ENCODE measurements at regions not wholly inside any gene's neighbourhood (a gene's known extent, or its start where the extent isn't known, plus 50 kb on each side); places are given as distances from the start of the nearest gene placed in this dataset.

- Histone ChIP-seq H3K4ac (ENCODE audit: low read depth, low read length) (no peak overlapping the region), H4K91ac (ENCODE audit: low read depth, low read length) (no peak overlapping the region), H2AK5ac (ENCODE audit: low read length) (no peak overlapping the region), H3K18ac (ENCODE audit: low read length) (no peak overlapping the region), H3K36me3 (ENCODE audit: control insufficient read depth in 1 of 2, insufficient read depth in 2 of 2, low read length in 2 of 2) (no peaks in the 10 kb centered on the region), H3K4me1 (ENCODE audit: control insufficient read depth in 1 of 2, insufficient read depth in 2 of 2, low read length in 2 of 2) (no peaks in the 10 kb centered on the region), H3K14ac (ENCODE audit: low read length) (no peak overlapping the region), H2BK120ac (ENCODE audit: insufficient read depth, low read length, poor library complexity) (no peak overlapping the region), H2BK12ac (ENCODE audit: low read length) (no peak overlapping the region), H3K79me2 (ENCODE audit: control insufficient read depth, insufficient read depth, low read length, poor library complexity) (no peaks in the 10 kb centered on the region), H3K9me3 (ENCODE audit: insufficient read depth, low read depth, low read length) (no peaks in the 10 kb centered on the region), H4K12ac (ENCODE audit: low read depth, low read length) (no peak overlapping the region), H2BK5ac (ENCODE audit: low read depth, low read length, poor library complexity) (no peak overlapping the region), H2AFZ (ENCODE audit: insufficient read depth, low read length, poor library complexity) (no peak overlapping the region), H3K79me1 (ENCODE audit: low read length) (peaks cover 7% of the 10 kb centered on the region), H3K27me3 (ENCODE audit: insufficient read depth, low read length) (no peaks in the 10 kb centered on the region), H4K8ac (ENCODE audit: low read depth, low read length) (no peak overlapping the region), H3K4me2 (ENCODE audit: low read length) (no peak overlapping the region), H3K9ac (ENCODE audit: low read length) (no peak overlapping the region), H3K4me3 (ENCODE audit: low read depth, low read length) (no peak overlapping the region), H3K23ac (ENCODE audit: low read length) (no peak overlapping the region), H3K27ac (ENCODE audit: low read depth, low read length) (no peak overlapping the region)
- no peak for DNase-seq
- WGBS (ENCODE audit: extremely low coverage, insufficient coverage, insufficient read length), result no CpG with 5 or more reads among the region's 17 CpGs
Observed at GRCh38 chr3:107116251-107116650, 261.0 kb upstream of the CCDC54 start.

- no peaks in the 10 kb centered on the region for H3K79me2 ChIP-seq (ENCODE audit: control insufficient read depth, insufficient read depth, low read length, poor library complexity)
Observed at GRCh38 chr3:107117156-107117555, 260.1 kb upstream of the CCDC54 start.

GRCh38 chr3:107117922-107118536 is 259.2 kb upstream of the CCDC54 start:
- no peak overlapping the region for H2BK120ac ChIP-seq (ENCODE audit: insufficient read depth, low read length, poor library complexity)
- no peak overlapping the region for H3K4me2 ChIP-seq (ENCODE audit: low read length)
- H3K27ac ChIP-seq (ENCODE audit: low read depth, low read length), result no peak overlapping the region
- no peak overlapping the region for H4K91ac ChIP-seq (ENCODE audit: low read depth, low read length)
- no peak overlapping the region for H3K18ac ChIP-seq (ENCODE audit: low read length)
- H2AK5ac ChIP-seq (ENCODE audit: low read length), result no peak overlapping the region
- H3K4ac ChIP-seq (ENCODE audit: low read depth, low read length), result no peak overlapping the region
- H2BK12ac ChIP-seq (ENCODE audit: low read length), result no peak overlapping the region
- peaks cover 7% of the 10 kb centered on the region for H3K79me1 ChIP-seq (ENCODE audit: low read length)
- no peaks in the 10 kb centered on the region for H3K4me1 ChIP-seq (ENCODE audit: control insufficient read depth in 1 of 2, insufficient read depth in 2 of 2, low read length in 2 of 2)
- peak overlapping the region; percentile 37 for H2AFZ ChIP-seq (ENCODE audit: insufficient read depth, low read length, poor library complexity)
- WGBS (ENCODE audit: extremely low coverage, insufficient coverage, insufficient read length), result no CpG with 5 or more reads among the region's 10 CpGs
- no peak overlapping the region for H3K4me3 ChIP-seq (ENCODE audit: low read depth, low read length)
- H4K12ac ChIP-seq (ENCODE audit: low read depth, low read length), result no peak overlapping the region
- H3K79me2 ChIP-seq (ENCODE audit: control insufficient read depth, insufficient read depth, low read length, poor library complexity), result no peaks in the 10 kb centered on the region
- H3K23ac ChIP-seq (ENCODE audit: low read length), result no peak overlapping the region
- no peaks in the 10 kb centered on the region for H3K36me3 ChIP-seq (ENCODE audit: control insufficient read depth in 1 of 2, insufficient read depth in 2 of 2, low read length in 2 of 2)
- DNase-seq, result peak in 1 of 2 donors; percentile 15
- no peak overlapping the region for H3K14ac ChIP-seq (ENCODE audit: low read length)
- H2BK5ac ChIP-seq (ENCODE audit: low read depth, low read length, poor library complexity), result no peak overlapping the region
- H3K27me3 ChIP-seq (ENCODE audit: insufficient read depth, low read length), result no peaks in the 10 kb centered on the region
- no peak overlapping the region for H3K9ac ChIP-seq (ENCODE audit: low read length)
- no peaks in the 10 kb centered on the region for H3K9me3 ChIP-seq (ENCODE audit: insufficient read depth, low read depth, low read length)
- H4K8ac ChIP-seq (ENCODE audit: low read depth, low read length), result no peak overlapping the region

More at GRCh38 chr3:107117156-107117555, 260.1 kb upstream of the CCDC54 start:
- H3K23ac ChIP-seq (ENCODE audit: low read length), result no peak overlapping the region
- no peak overlapping the region for H3K9ac ChIP-seq (ENCODE audit: low read length)
- no peak overlapping the region for H4K12ac ChIP-seq (ENCODE audit: low read depth, low read length)
- no peak overlapping the region for H3K4me3 ChIP-seq (ENCODE audit: low read depth, low read length)
- H3K36me3 ChIP-seq (ENCODE audit: control insufficient read depth in 1 of 2, insufficient read depth in 2 of 2, low read length in 2 of 2), result no peaks in the 10 kb centered on the region
- H2BK12ac ChIP-seq (ENCODE audit: low read length), result no peak overlapping the region
- no peak overlapping the region for H3K18ac ChIP-seq (ENCODE audit: low read length)
- no peak overlapping the region for H3K4ac ChIP-seq (ENCODE audit: low read depth, low read length)
- H2AFZ ChIP-seq (ENCODE audit: insufficient read depth, low read length, poor library complexity), result no peak overlapping the region
- H3K79me1 ChIP-seq (ENCODE audit: low read length), result peaks cover 7% of the 10 kb centered on the region
- H4K8ac ChIP-seq (ENCODE audit: low read depth, low read length), result no peak overlapping the region
- no CpG with 5 or more reads among the region's 4 CpGs for WGBS (ENCODE audit: extremely low coverage, insufficient coverage, insufficient read length)
- H2BK120ac ChIP-seq (ENCODE audit: insufficient read depth, low read length, poor library complexity), result no peak overlapping the region
- no peak overlapping the region for H3K27ac ChIP-seq (ENCODE audit: low read depth, low read length)
- H2BK5ac ChIP-seq (ENCODE audit: low read depth, low read length, poor library complexity), result peak overlapping the region; percentile 31
- H3K4me1 ChIP-seq (ENCODE audit: control insufficient read depth in 1 of 2, insufficient read depth in 2 of 2, low read length in 2 of 2), result no peaks in the 10 kb centered on the region
- no peak overlapping the region for H4K91ac ChIP-seq (ENCODE audit: low read depth, low read length)
- no peak overlapping the region for H2AK5ac ChIP-seq (ENCODE audit: low read length)
- no peaks in the 10 kb centered on the region for H3K9me3 ChIP-seq (ENCODE audit: insufficient read depth, low read depth, low read length)
- peak overlapping the region; percentile 30 for H3K14ac ChIP-seq (ENCODE audit: low read length)
- no peak for DNase-seq
- H3K27me3 ChIP-seq (ENCODE audit: insufficient read depth, low read length), result no peaks in the 10 kb centered on the region
- H3K4me2 ChIP-seq (ENCODE audit: low read length), result no peak overlapping the region

- Histone ChIP-seq H4K12ac (ENCODE audit: low read depth, low read length) (no peak overlapping the region), H3K79me2 (ENCODE audit: control insufficient read depth, insufficient read depth, low read length, poor library complexity) (no peaks in the 10 kb centered on the region), H3K4ac (ENCODE audit: low read depth, low read length) (no peak overlapping the region), H3K23ac (ENCODE audit: low read length) (no peak overlapping the region), H4K91ac (ENCODE audit: low read depth, low read length) (no peak overlapping the region), H3K4me1 (ENCODE audit: control insufficient read depth in 1 of 2, insufficient read depth in 2 of 2, low read length in 2 of 2) (peaks cover 0 to 3% of the 10 kb centered on the region in 2 experiments), H4K8ac (ENCODE audit: low read depth, low read length) (no peak overlapping the region), H3K27me3 (ENCODE audit: insufficient read depth, low read length) (no peaks in the 10 kb centered on the region), H3K79me1 (ENCODE audit: low read length) (peaks cover 4% of the 10 kb centered on the region), H3K18ac (ENCODE audit: low read length) (no peak overlapping the region), H2AK5ac (ENCODE audit: low read length) (no peak overlapping the region), H3K27ac (ENCODE audit: low read depth, low read length) (peak overlapping the region; percentile 42), H2BK5ac (ENCODE audit: low read depth, low read length, poor library complexity) (no peak overlapping the region), H2BK12ac (ENCODE audit: low read length) (no peak overlapping the region), H2AFZ (ENCODE audit: insufficient read depth, low read length, poor library complexity) (no peak overlapping the region), H3K9me3 (ENCODE audit: insufficient read depth, low read depth, low read length) (no peaks in the 10 kb centered on the region), H3K4me3 (ENCODE audit: low read depth, low read length) (no peak overlapping the region), H3K14ac (ENCODE audit: low read length) (no peak overlapping the region), H3K36me3 (ENCODE audit: control insufficient read depth in 1 of 2, insufficient read depth in 2 of 2, low read length in 2 of 2) (no peaks in the 10 kb centered on the region), H3K9ac (ENCODE audit: low read length) (no peak overlapping the region), H3K4me2 (ENCODE audit: low read length) (no peak overlapping the region), H2BK120ac (ENCODE audit: insufficient read depth, low read length, poor library complexity) (no peak overlapping the region)
- WGBS (ENCODE audit: extremely low coverage, insufficient coverage, insufficient read length), result no CpG with 5 or more reads among the region's 1 CpG
- DNase-seq, result peak; percentile 74 to 80
Observed at GRCh38 chr3:107124885-107125284, 252.4 kb upstream of the CCDC54 start.

All from trophoblast cell (in vitro differentiated cells and primary cell).